Body of pancreas (tissue), 4 donors: ENCODE measurements at regions not wholly inside any gene's neighbourhood (a gene's known extent, or its start where the extent isn't known, plus 50 kb on each side); places are given as distances from the start of the nearest gene placed in this dataset.

Experiments
- ATAC-seq: fragments of 150-250 bp; one replicate; pipeline ENCODE4 v1.9.1; 2016
- DNase-seq, 4 donors: peaks; one replicate each; pipeline ENCODE4 v3.0.0-alpha.2; 2019
- H3K27ac ChIP-seq, 4 donors: fragments of 200-600 bp; sonication (generic); 1 replicate in 3 of 4; 2 replicates in 1 of 4; pipeline versions ENCODE4 v1.5.1 to v1.6.1; 2016 to 2019; ENCODE audit warnings: mild to moderate bottlenecking in 1 of 4, mixed read lengths in 1 of 4, moderate library complexity in 1 of 4
- H3K27me3 ChIP-seq, 2 donors: fragments of 200-600 bp; sonication (generic); one replicate each; pipeline ENCODE4 v1.6.0; 2016; ENCODE audit warnings: mild to moderate bottlenecking in 1 of 2
- H3K36me3 ChIP-seq, 2 donors: fragments of 200-600 bp; sonication (generic); replicated peaks in 1 of 2; 2 replicates each; pipeline ENCODE4 v1.5.1; 2016; ENCODE audit warnings: low read depth in 2 of 2; ENCODE audit not compliant: insufficient read depth in 1 of 2
- H3K4me1 ChIP-seq: fragments of 200-600 bp; sonication (generic); one replicate; pipeline ENCODE4 v1.6.0; 2016
- H3K4me3 ChIP-seq, 2 donors: fragments of 200-600 bp; sonication (generic); 1 replicate in 1 of 2; 2 replicates in 1 of 2; pipeline ENCODE4 v1.5.1; 2016 to 2019
- H3K9me3 ChIP-seq, 3 donors: fragments of 200-600 bp; sonication (generic); 1 replicate in 2 of 3; 2 replicates in 1 of 3; pipeline ENCODE4 v1.5.1; 2016
- CTCF ChIP-seq, 7 experiments: fragments of 450-650 bp in 4 of 7; fragments of 200-600 bp in 3 of 7; sonication (generic) in 3 of 7; IDR thresholded peaks; one replicate each; pipeline ENCODE4 v1.5.1; 2016 to 2019; ENCODE audit warnings: antibody characterized with exemption in 7 of 7
- POLR2A ChIP-seq, 3 donors: fragments of 450-650 bp; IDR thresholded peaks; one replicate each; pipeline ENCODE4 v1.6.1; 2016; ENCODE audit warnings: antibody characterized with exemption in 3 of 3, mild to moderate bottlenecking in 2 of 3
- WGBS, 2 donors: methylation state at CpG; one replicate each; pipeline ENCODE4 v1.1.5; 2017; 5-methylcytosine and 5-hydroxymethylcytosine counted together
- intact Hi-C: fragments of 100-400 bp; cut with DNase I; formaldehyde crosslinking; loops from one replicate; pipeline ENCODE4 v1.15.1; 2023

GRCh38 chr4:13944095-13944511 lies 316.6 kb upstream of the BOD1L1 start:
- TF ChIP-seq POLR2A (IDR thresholded peaks at IDR 0.05) (no peak), CTCF (IDR thresholded peaks at IDR 0.05) (no peak)
- Histone ChIP-seq H3K36me3 (no peaks in the 10 kb centered on the region), H3K27me3 (no peaks in the 10 kb centered on the region), H3K9me3 (no peaks in the 10 kb centered on the region), H3K4me3 (no peak overlapping the region), H3K27ac (no peak overlapping the region), H3K4me1 (peaks cover 5% of the 10 kb centered on the region)
- intact Hi-C loops: no loop called here
- WGBS, 2 donors: 90% methylated on average over 10 of the region's 10 CpGs
- ATAC-seq (no peak), DNase-seq (no peak)

- H3K4me3 ChIP-seq: no peak overlapping the region
- H3K27ac ChIP-seq: no peak overlapping the region
- ATAC-seq: no peak
- no peaks in the 10 kb centered on the region for H3K36me3 ChIP-seq
- 86 to 88% methylated on average over 1 of the region's 1 CpG for WGBS, 2 donors
- intact Hi-C loops: no loop called here
- H3K27me3 ChIP-seq: no peaks in the 10 kb centered on the region
- no peaks in the 10 kb centered on the region for H3K9me3 ChIP-seq
- no peaks in the 10 kb centered on the region for H3K4me1 ChIP-seq
- no peak for DNase-seq
- TF ChIP-seq CTCF (IDR thresholded peaks at IDR 0.05): no peak
- no peak for TF ChIP-seq POLR2A (IDR thresholded peaks at IDR 0.05)
These were observed 320.4 kb upstream of the BOD1L1 start for GRCh38 chr4:13947921-13948320.

GRCh38 chr4:13950491-13950890 lies 323.0 kb upstream of the BOD1L1 start:
- H3K4me1 ChIP-seq: no peaks in the 10 kb centered on the region
- no peaks in the 10 kb centered on the region for H3K27me3 ChIP-seq
- TF ChIP-seq POLR2A (IDR thresholded peaks at IDR 0.05): no peak
- no peak for TF ChIP-seq CTCF (IDR thresholded peaks at IDR 0.05)
- intact Hi-C loops: no loop called here
- WGBS, 2 donors: 60 to 63% methylated on average over 4 of the region's 4 CpGs
- no peaks in the 10 kb centered on the region for H3K36me3 ChIP-seq
- no peaks in the 10 kb centered on the region for H3K9me3 ChIP-seq
- no peak for ATAC-seq
- no peak overlapping the region for H3K27ac ChIP-seq
- H3K4me3 ChIP-seq: no peak overlapping the region
- DNase-seq: no peak

GRCh38 chr4:13953083-13953482 lies 325.6 kb upstream of the BOD1L1 start:
- Histone ChIP-seq H3K36me3 (no peaks in the 10 kb centered on the region), H3K27ac (no peak overlapping the region), H3K4me1 (no peaks in the 10 kb centered on the region), H3K4me3 (no peak overlapping the region), H3K9me3 (no peaks in the 10 kb centered on the region), H3K27me3 (no peaks in the 10 kb centered on the region)
- TF ChIP-seq POLR2A (IDR thresholded peaks at IDR 0.05): no peak
- no peak for ATAC-seq
- no peak for DNase-seq
- intact Hi-C loops: no loop called here
- 83 to 93% methylated on average over 5 to 6 of the region's 6 CpGs for WGBS, 2 donors

GRCh38 chr4:13955551-13955950 lies 328.0 kb upstream of the BOD1L1 start:
- intact Hi-C loops: no loop called here
- TF ChIP-seq POLR2A (IDR thresholded peaks at IDR 0.05): no peak
- TF ChIP-seq CTCF (IDR thresholded peaks at IDR 0.05): no peak
- Histone ChIP-seq H3K27ac (no peak overlapping the region), H3K9me3 (no peaks in the 10 kb centered on the region), H3K27me3 (no peaks in the 10 kb centered on the region), H3K36me3 (no peaks in the 10 kb centered on the region), H3K4me3 (no peak overlapping the region), H3K4me1 (no peaks in the 10 kb centered on the region)
- DNase-seq (no peak), ATAC-seq (no peak)
- WGBS, 2 donors: 88 to 91% methylated on average over 6 to 7 of the region's 7 CpGs
